ENCODE measurements at regions not wholly inside any gene's neighbourhood (a gene's known extent, or its start where the extent isn't known, plus 50 kb on each side); places are given as distances from the start of the nearest gene placed in this dataset.

- no peak for DNase-seq (ENCODE audit: low read depth, low spot score)
- no peak overlapping the region for H3K27ac ChIP-seq
These were observed 210.9 kb upstream of the CST7 start for GRCh38 chr20:24738058-24738775.

GRCh38 chr20:24738981-24739633 lies 210.0 kb upstream of the CST7 start:
- DNase-seq (ENCODE audit: low read depth, low spot score) = no peak
- H3K27ac ChIP-seq = no peak overlapping the region

- H3K27ac ChIP-seq = no peak overlapping the region
- no peak for DNase-seq (ENCODE audit: low read depth, low spot score)
These were observed 209.3 kb upstream of the CST7 start for GRCh38 chr20:24739746-24740145.

- no peak overlapping the region for H3K27ac ChIP-seq
- no peak for DNase-seq (ENCODE audit: low read depth, low spot score)
These were observed 207.5 kb upstream of the CST7 start for GRCh38 chr20:24741493-24742072.

- no peak overlapping the region for H3K27ac ChIP-seq
- no peak for DNase-seq (ENCODE audit: low read depth, low spot score)
These were observed 206.6 kb upstream of the CST7 start for GRCh38 chr20:24742436-24742835.

- no peak overlapping the region for H3K27ac ChIP-seq
- DNase-seq (ENCODE audit: low read depth, low spot score) = no peak
These were observed 206.1 kb upstream of the CST7 start for GRCh38 chr20:24742989-24743388.

GRCh38 chr20:24743641-24744040 lies 205.4 kb upstream of the CST7 start:
- H3K27ac ChIP-seq = no peak overlapping the region
- DNase-seq (ENCODE audit: low read depth, low spot score) = no peak

GRCh38 chr20:24744747-24745146 lies 204.3 kb upstream of the CST7 start:
- H3K27ac ChIP-seq = no peak overlapping the region
- DNase-seq (ENCODE audit: low read depth, low spot score) = no peak

GRCh38 chr20:24745206-24745605 lies 203.9 kb upstream of the CST7 start:
- H3K27ac ChIP-seq = no peak overlapping the region
- DNase-seq (ENCODE audit: low read depth, low spot score) = no peak

- no peak for DNase-seq (ENCODE audit: low read depth, low spot score)
- no peak overlapping the region for H3K27ac ChIP-seq
These were observed 203.3 kb upstream of the CST7 start for GRCh38 chr20:24745617-24746350.

- peak; percentile 68 for DNase-seq (ENCODE audit: low read depth, low spot score)
- H3K27ac ChIP-seq = no peak overlapping the region
These were observed 202.8 kb upstream of the CST7 start for GRCh38 chr20:24746351-24746685.

GRCh38 chr20:24747010-24747712 lies 201.9 kb upstream of the CST7 start:
- H3K27ac ChIP-seq = no peak overlapping the region
- DNase-seq (ENCODE audit: low read depth, low spot score) = no peak

GRCh38 chr20:24747881-24748595 lies 201.0 kb upstream of the CST7 start:
- DNase-seq (ENCODE audit: low read depth, low spot score) = no peak

GRCh38 chr20:24751551-24751950 lies 197.5 kb upstream of the CST7 start:
- no peak overlapping the region for H3K27ac ChIP-seq
- no peak for DNase-seq (ENCODE audit: low read depth, low spot score)

More at GRCh38 chr20:24747881-24748595, 201.0 kb upstream of the CST7 start:
- no peak overlapping the region for H3K27ac ChIP-seq

GRCh38 chr20:24752612-24753011 lies 196.5 kb upstream of the CST7 start:
- no peak overlapping the region for H3K27ac ChIP-seq
- no peak for DNase-seq (ENCODE audit: low read depth, low spot score)

- no peak overlapping the region for H3K27ac ChIP-seq
- no peak for DNase-seq (ENCODE audit: low read depth, low spot score)
These were observed 195.9 kb upstream of the CST7 start for GRCh38 chr20:24753130-24753529.

GRCh38 chr20:24754691-24755090 lies 194.4 kb upstream of the CST7 start:
- no peak for DNase-seq (ENCODE audit: low read depth, low spot score)
- H3K27ac ChIP-seq = no peak overlapping the region

- H3K27ac ChIP-seq = no peak overlapping the region
- DNase-seq (ENCODE audit: low read depth, low spot score) = no peak
These were observed 193.6 kb upstream of the CST7 start for GRCh38 chr20:24755411-24755922.

- no peak for DNase-seq (ENCODE audit: low read depth, low spot score)
- H3K27ac ChIP-seq = no peak overlapping the region
These were observed 192.6 kb upstream of the CST7 start for GRCh38 chr20:24756292-24757025.

All from epithelial cell of prostate (primary cell).